Activated CD8-positive, alpha-beta memory T cell treated with anti-CD3 and anti-CD28 coated beads for 24 hours (primary cell): ENCODE measurements at regions not wholly inside any gene's neighbourhood (a gene's known extent, or its start where the extent isn't known, plus 50 kb on each side); places are given as distances from the start of the nearest gene placed in this dataset.
"Not testable (repeated sequence)": the region's sequence is repeated elsewhere in the genome, so short reads cannot be mapped to it uniquely, and the experiment has no call there.

Experiments used
- DNase-seq: peaks from one replicate; pipeline ENCODE4 v3.0.0-alpha.2; 2020

GRCh38 chr17:31609996-31610910, 218.8 kb downstream of the RAB11FIP4 start:
- no peak for DNase-seq

GRCh38 chr17:31609331-31609730, 217.9 kb downstream of the RAB11FIP4 start:
- peak; percentile 11 for DNase-seq

GRCh38 chr17:31608659-31609254, 217.3 kb downstream of the RAB11FIP4 start:
- DNase-seq = peak; percentile 4

- DNase-seq = no peak
Measured at GRCh38 chr17:31605761-31606160, 214.3 kb downstream of the RAB11FIP4 start.

DNA sequence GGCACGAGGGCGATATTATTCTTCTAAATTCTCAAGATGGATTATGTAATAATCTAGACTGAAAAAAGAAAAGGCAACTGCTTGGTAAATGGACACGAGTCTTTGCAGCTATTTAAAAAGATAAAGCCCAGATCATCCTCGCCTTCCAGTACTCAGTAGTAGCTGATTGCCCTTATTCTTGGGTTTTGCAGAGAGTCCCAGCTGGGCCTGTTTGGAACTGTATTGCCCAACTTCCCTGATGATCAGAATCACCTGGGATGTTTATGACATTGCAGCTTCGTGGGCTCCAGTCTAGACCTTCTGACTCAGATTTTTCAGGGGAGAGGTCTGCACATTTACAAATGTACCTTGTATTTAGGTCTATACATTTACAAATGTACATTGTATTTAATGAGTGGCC, 213.5 kb downstream of the RAB11FIP4 start:
- no peak for DNase-seq

GRCh38 chr17:31600144-31600543, 208.7 kb downstream of the RAB11FIP4 start:
- DNase-seq = not testable (repeated sequence)

DNA sequence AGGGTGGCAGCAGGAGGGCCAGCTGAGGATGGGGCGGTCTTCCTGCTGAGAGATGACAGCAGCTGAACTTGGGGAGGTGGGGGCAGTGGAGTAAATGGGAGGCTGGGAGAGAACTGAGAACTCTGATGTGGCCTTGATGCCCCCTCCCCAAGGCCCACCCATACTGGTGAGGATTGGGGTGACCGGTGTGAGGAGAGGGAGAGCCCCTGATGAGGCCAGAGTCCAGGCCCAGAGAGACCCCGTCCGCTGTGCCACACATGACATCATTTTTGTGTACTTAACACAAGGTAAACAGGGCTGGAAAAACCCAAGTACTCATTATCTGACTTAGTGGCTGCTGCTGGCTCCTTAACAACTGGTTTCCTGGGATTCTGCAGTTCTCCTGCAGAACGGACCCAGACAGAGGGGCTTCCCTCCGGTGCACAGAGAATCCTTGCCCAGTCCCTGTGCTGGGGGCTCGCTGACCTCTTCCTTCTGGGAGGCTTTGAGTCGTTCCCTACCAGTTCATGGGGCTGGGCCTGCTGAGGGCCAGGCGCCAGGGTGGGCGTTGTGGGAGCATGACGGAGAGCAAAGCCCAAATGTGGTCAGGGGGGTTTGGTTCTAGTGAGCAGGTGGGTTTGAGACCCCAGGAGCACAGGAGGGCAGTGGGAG, 207.6 kb downstream of the RAB11FIP4 start:
- no peak for DNase-seq

- DNase-seq = no peak
Measured at GRCh38 chr17:31598399-31598782, 206.9 kb downstream of the RAB11FIP4 start.

GRCh38 chr17:31597646-31598398, 206.3 kb downstream of the RAB11FIP4 start:
- DNase-seq = no peak

- DNase-seq = no peak
Measured at GRCh38 chr17:31596382-31597323, 205.2 kb downstream of the RAB11FIP4 start.

DNA sequence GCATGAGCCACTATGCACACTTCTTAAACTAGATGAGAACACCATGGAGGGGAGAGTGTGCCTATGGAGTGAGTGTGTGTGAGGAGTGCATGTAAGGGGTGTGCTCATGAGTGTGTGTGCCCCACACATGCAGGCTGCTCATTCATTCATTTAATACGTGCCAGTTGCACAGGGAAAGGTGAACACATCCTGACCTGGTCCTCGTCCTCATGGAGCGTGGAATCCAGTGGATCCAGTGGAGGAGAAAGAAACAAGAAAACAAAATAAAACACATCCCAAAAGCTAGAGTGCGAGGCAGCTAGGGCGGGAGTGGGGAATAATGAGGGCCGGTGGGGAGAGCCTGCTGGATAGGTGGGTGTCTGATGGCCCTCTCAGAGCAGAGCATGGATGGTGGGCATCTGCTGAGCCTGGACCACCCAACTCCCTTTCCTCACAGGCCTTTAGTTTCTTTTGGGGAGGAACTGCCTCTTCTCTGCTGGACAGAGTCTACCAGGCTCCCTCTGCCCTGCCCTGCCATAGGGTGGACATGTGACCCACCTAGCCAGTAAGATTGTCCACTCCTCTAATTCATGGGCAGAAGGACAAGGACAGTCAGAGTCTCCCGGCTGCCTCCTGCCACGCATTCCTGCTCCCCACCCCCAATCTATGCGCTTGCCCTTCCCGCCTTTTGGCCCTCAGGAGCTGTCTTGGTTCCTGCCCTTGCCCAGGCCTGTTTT, 204.3 kb downstream of the RAB11FIP4 start:
- DNase-seq = no peak

GRCh38 chr17:31595076-31595475, 203.6 kb downstream of the RAB11FIP4 start:
- no peak for DNase-seq

DNA sequence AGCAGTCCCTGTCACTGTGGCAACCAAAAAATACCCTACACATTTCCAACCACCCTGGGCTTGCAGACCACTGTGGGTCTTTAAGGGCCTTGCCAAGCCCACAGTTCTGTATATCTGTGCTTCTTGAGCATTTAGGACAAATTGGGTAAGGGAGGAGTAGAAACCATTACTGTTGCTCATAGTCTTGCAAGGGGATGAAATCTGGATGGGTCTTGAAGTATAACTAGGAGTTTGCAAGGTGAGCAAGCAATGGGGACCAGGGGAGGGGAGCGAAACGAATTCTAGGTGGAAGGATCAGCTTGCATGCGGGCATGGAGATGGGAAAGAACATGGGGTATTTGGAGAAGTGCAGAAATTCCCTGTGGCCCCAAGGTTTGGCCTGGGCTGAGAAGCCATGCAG, 202.9 kb downstream of the RAB11FIP4 start:
- DNase-seq = no peak

DNA sequence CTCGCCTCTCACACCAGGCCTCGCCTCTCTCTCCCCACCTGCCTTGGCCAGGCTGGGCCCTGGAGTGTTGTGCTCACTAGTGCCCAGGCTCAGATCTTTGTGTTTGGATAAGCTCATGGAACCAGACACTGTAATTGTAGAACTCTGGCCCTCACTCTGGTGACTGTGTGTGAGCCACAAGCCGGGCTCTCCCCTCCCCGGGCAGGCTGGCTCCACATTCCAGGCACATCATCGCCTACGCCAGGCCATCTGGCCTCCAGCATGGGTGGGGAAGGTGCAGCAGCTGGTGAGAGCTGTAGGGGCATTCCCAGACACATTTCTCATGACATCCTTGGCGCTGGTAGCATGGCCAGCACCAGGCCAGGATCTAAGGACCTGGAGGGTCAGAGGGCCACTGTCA, 202.3 kb downstream of the RAB11FIP4 start:
- no peak for DNase-seq

DNA sequence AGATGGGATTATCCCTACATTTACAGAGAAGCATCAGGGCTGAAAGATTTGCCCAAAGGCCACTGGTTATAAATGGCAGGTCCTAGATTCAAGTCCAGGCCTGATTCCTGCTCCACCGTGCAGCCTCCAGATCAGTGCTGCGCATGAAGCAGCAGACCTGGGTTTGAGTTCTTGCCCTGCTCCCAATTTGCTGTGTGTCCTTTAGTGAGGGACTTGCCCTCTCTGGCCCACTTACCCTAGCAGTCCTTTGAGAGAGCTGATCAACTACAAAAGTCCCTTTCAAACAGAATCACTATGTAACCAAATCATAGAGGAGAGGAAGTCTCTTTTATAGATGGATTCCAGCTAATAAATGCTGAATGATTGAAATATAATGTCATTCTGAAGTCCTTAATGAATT, 200.4 kb downstream of the RAB11FIP4 start:
- no peak for DNase-seq

GRCh38 chr17:31588512-31588911, 197.0 kb downstream of the RAB11FIP4 start:
- no peak for DNase-seq

- no peak for DNase-seq
Measured at GRCh38 chr17:31588034-31588433, 196.6 kb downstream of the RAB11FIP4 start.
